H1 (cell line): ENCODE measurements at regions not wholly inside any gene's neighbourhood (a gene's known extent, or its start where the extent isn't known, plus 50 kb on each side); places are given as distances from the start of the nearest gene placed in this dataset.

ENCODE experiments used
- CTCF ChIA-PET: fragments of 300-600 bp; sonication (Branson Sonifier 250); formaldehyde crosslinking; loops from one replicate; lab custom pipeline; 2021; ENCODE audit not compliant: partially characterized antibody; lab: Charles Lee
- POLR2A ChIA-PET: fragments of 300-600 bp; sonication (Branson Sonifier 250); formaldehyde crosslinking; loops from one replicate; lab custom pipeline; 2021; ENCODE audit warnings: inconsistent platforms; ENCODE audit not compliant: partially characterized antibody; lab: Charles Lee
- DNase-seq, 2 experiments: peaks; one replicate each; pipeline versions ENCODE4 v3.0.0 to v3.0.0-alpha.2; 2010 to 2022; ENCODE audit warnings: low spot score in 2 of 2, low read depth in 1 of 2, mixed read lengths in 1 of 2
- FAIRE-seq: peaks from 2 replicates; lab custom pipeline; 2011; peaks lifted over from hg19 to GRCh38; lab: Jason Lieb, UNC
- H2AFZ ChIP-seq: 2 replicates; pipeline ENCODE4 v1.8.1; 2012; ENCODE audit warnings: low read length, inconsistent platforms
- H2AK5ac ChIP-seq: 2 replicates; pipeline ENCODE4 v1.6.1; 2013; ENCODE audit warnings: low read depth, low read length
- H2BK120ac ChIP-seq: replicated peaks from 2 replicates; pipeline ENCODE3; 2013; ENCODE audit warnings: low read depth, low read length, inconsistent platforms
- H2BK12ac ChIP-seq: 2 replicates; pipeline ENCODE4 v1.6.1; 2013; ENCODE audit warnings: low read depth, low read length
- H2BK15ac ChIP-seq: 2 replicates; pipeline ENCODE4 v1.6.1; 2013; ENCODE audit warnings: low read length
- H2BK20ac ChIP-seq: 2 replicates; pipeline ENCODE4 v1.6.1; 2013; ENCODE audit warnings: low read length
- H2BK5ac ChIP-seq: 2 replicates; pipeline ENCODE4 v1.6.1; 2013; ENCODE audit warnings: low read depth, low read length
- H3K14ac ChIP-seq: 2 replicates; pipeline ENCODE4 v1.6.1; 2013; ENCODE audit warnings: inconsistent platforms; ENCODE audit not compliant: insufficient read length
- H3K18ac ChIP-seq: 2 replicates; pipeline ENCODE4 v1.6.1; 2013; ENCODE audit warnings: low read length; ENCODE audit errors: extremely low read depth
- H3K23ac ChIP-seq: 2 replicates; pipeline ENCODE4 v1.6.1; 2013; ENCODE audit warnings: inconsistent platforms; ENCODE audit not compliant: insufficient read length
- H3K23me2 ChIP-seq: 2 replicates; pipeline ENCODE4 v1.6.1; 2013; ENCODE audit warnings: low read depth, low read length
- H3K27ac ChIP-seq: 2 replicates; pipeline ENCODE4 v1.6.1; 2011; ENCODE audit warnings: low read depth, low read length, inconsistent platforms
- H3K27me3 ChIP-seq, 4 experiments: replicated peaks in 1 of 4; 1 replicate in 1 of 4; 2 replicates in 3 of 4; pipeline versions ENCODE4 v1.6.1 to v1.8.1; 2011 to 2013; ENCODE audit warnings: low read length in 3 of 4, mild to moderate bottlenecking in 3 of 4, inconsistent platforms in 2 of 4, mixed read lengths in 2 of 4, moderate library complexity in 1 of 4; ENCODE audit not compliant: control insufficient read depth in 3 of 4, insufficient read depth in 3 of 4; ENCODE audit errors: extremely low read depth in 1 of 4
- H3K36me3 ChIP-seq, 4 experiments: 2 replicates each; pipeline versions ENCODE4 v1.6.1 to v1.8.1; 2011 to 2013; ENCODE audit warnings: mild to moderate bottlenecking in 4 of 4, low read length in 3 of 4, moderate library complexity in 2 of 4, control low read depth in 1 of 4, inconsistent platforms in 1 of 4; ENCODE audit not compliant: insufficient read depth in 4 of 4, control insufficient read depth in 2 of 4
- H3K4ac ChIP-seq: replicated peaks from 2 replicates; pipeline ENCODE3; 2013; ENCODE audit warnings: low read length, low read depth, mixed read lengths, inconsistent platforms; ENCODE audit not compliant: insufficient read length
- H3K4me1 ChIP-seq, 4 experiments: replicated peaks in 1 of 4; 1 replicate in 1 of 4; 2 replicates in 3 of 4; pipeline versions ENCODE4 v1.6.1 to v1.8.1; 2011 to 2013; ENCODE audit warnings: low read length in 3 of 4, inconsistent platforms in 2 of 4, mixed read lengths in 1 of 4; ENCODE audit not compliant: insufficient read depth in 4 of 4, control insufficient read depth in 3 of 4
- H3K4me2 ChIP-seq, 2 experiments: 2 replicates each; pipeline versions ENCODE4 v1.6.1 to v1.8.1; 2011 to 2013; ENCODE audit warnings: low read depth in 2 of 2, low read length in 2 of 2, control low read depth in 1 of 2, inconsistent platforms in 1 of 2, mild to moderate bottlenecking in 1 of 2; ENCODE audit not compliant: insufficient read depth in 1 of 2
- H3K4me3 ChIP-seq, 4 experiments: fragments of 200-600, 300-600 bp in 1 of 4; sonication (generic), shearing (Covaris generic), sonication (Bioruptor Twin) in 1 of 4; 2 replicates each; pipeline versions ENCODE4 v1.5.1 to v1.8.1; 2011 to 2016; ENCODE audit warnings: low read length in 4 of 4, low read depth in 3 of 4, control low read depth in 2 of 4, inconsistent platforms in 2 of 4, mild to moderate bottlenecking in 2 of 4, mixed read lengths in 1 of 4, moderate library complexity in 1 of 4; ENCODE audit not compliant: insufficient read depth in 2 of 4; ENCODE audit errors: extremely low read depth in 1 of 4
- H3K56ac ChIP-seq: replicated peaks from 2 replicates; pipeline ENCODE3; 2013; ENCODE audit warnings: low read depth, mild to moderate bottlenecking, mixed read lengths, low read length, inconsistent platforms; ENCODE audit not compliant: insufficient read length
- H3K79me1 ChIP-seq: 2 replicates; pipeline ENCODE4 v1.6.1; 2013; ENCODE audit warnings: low read depth, low read length, control low read depth
- H3K79me2 ChIP-seq, 2 experiments: 2 replicates each; pipeline versions ENCODE4 v1.6.1 to v1.8.1; 2012 to 2013; ENCODE audit warnings: low read length in 2 of 2, mild to moderate bottlenecking in 2 of 2, inconsistent platforms in 1 of 2; ENCODE audit not compliant: insufficient read depth in 2 of 2, control insufficient read depth in 1 of 2
- H3K9ac ChIP-seq, 4 experiments: replicated peaks in 1 of 4; 1 replicate in 1 of 4; 2 replicates in 3 of 4; pipeline versions ENCODE4 v1.6.1 to v1.8.1; 2011 to 2013; ENCODE audit warnings: low read depth in 3 of 4, low read length in 3 of 4, control low read depth in 2 of 4, mild to moderate bottlenecking in 2 of 4, moderate library complexity in 2 of 4, inconsistent platforms in 1 of 4; ENCODE audit errors: extremely low read depth in 1 of 4
- H3K9me3 ChIP-seq, 2 experiments: 2 replicates each; pipeline versions ENCODE4 v1.6.1 to v1.8.1; 2012 to 2013; ENCODE audit warnings: mild to moderate bottlenecking in 2 of 2, moderate library complexity in 2 of 2, control low read depth in 1 of 2, inconsistent platforms in 1 of 2, low read depth in 1 of 2, low read length in 1 of 2, mixed read lengths in 1 of 2; ENCODE audit not compliant: insufficient read depth in 2 of 2
- H4K20me1 ChIP-seq, 2 experiments: replicated peaks in 1 of 2; 2 replicates each; pipeline versions ENCODE3 to v1.8.1; 2011 to 2013; ENCODE audit warnings: inconsistent platforms in 2 of 2, low read length in 2 of 2, mild to moderate bottlenecking in 1 of 2; ENCODE audit not compliant: insufficient read depth in 2 of 2, control insufficient read depth in 1 of 2
- H4K5ac ChIP-seq: 2 replicates; pipeline ENCODE4 v1.6.1; 2013; ENCODE audit warnings: low read length, low read depth, mixed read lengths, inconsistent platforms; ENCODE audit not compliant: insufficient read length
- H4K8ac ChIP-seq: 2 replicates; pipeline ENCODE4 v1.8.0; 2013; ENCODE audit warnings: mild to moderate bottlenecking, moderate library complexity, low read length, inconsistent platforms; ENCODE audit not compliant: insufficient read depth; ENCODE audit errors: extremely low read depth
- H4K91ac ChIP-seq: replicated peaks from 2 replicates; pipeline ENCODE3; 2013; ENCODE audit warnings: low read length, mixed read lengths, inconsistent platforms; ENCODE audit not compliant: insufficient read length
- CTCF ChIP-seq, 3 experiments: IDR thresholded peaks; 1 replicate in 2 of 3; 2 replicates in 1 of 3; pipeline versions ENCODE4 v1.5.1 to v1.6.1; 2011; ENCODE audit warnings: low read length in 3 of 3, mild to moderate bottlenecking in 3 of 3, inconsistent platforms in 2 of 3, low read depth in 1 of 3, moderate library complexity in 1 of 3; ENCODE audit not compliant: insufficient read depth in 1 of 3; ENCODE audit errors: control extremely low read depth in 1 of 3
- GABPA ChIP-seq: IDR thresholded peaks from 2 replicates; pipeline ENCODE4 v1.6.1; 2011; ENCODE audit warnings: mild to moderate bottlenecking, low read length, moderate library complexity, borderline replicate concordance; ENCODE audit not compliant: insufficient read depth
- MAFK ChIP-seq: IDR thresholded peaks from 2 replicates; pipeline ENCODE4 v1.6.1; 2012; ENCODE audit warnings: low read depth, mild to moderate bottlenecking, improper control_type of control experiment, low read length
- NANOG ChIP-seq: IDR thresholded peaks from 2 replicates; pipeline ENCODE4 v1.6.1; 2011; ENCODE audit warnings: low read length, low read depth, mild to moderate bottlenecking, inconsistent platforms; ENCODE audit not compliant: insufficient read depth, poor library complexity, severe bottlenecking
- POU5F1 ChIP-seq: IDR thresholded peaks from 2 replicates; pipeline ENCODE4 v1.6.1; 2011; ENCODE audit warnings: low read depth, mild to moderate bottlenecking, low read length, moderate library complexity
- RFX5 ChIP-seq: IDR thresholded peaks from 2 replicates; pipeline ENCODE4 v1.6.1; 2011; ENCODE audit warnings: low read depth, low read length, improper control_type of control experiment, borderline replicate concordance
- SIX5 ChIP-seq: IDR thresholded peaks from 2 replicates; pipeline ENCODE4 v1.6.1; 2011; ENCODE audit warnings: mild to moderate bottlenecking, low read depth, low read length
- TBP ChIP-seq: IDR thresholded peaks from 2 replicates; pipeline ENCODE4 v1.6.1; 2011; ENCODE audit warnings: low read depth, low read length, improper control_type of control experiment
- TF ChIP-seq, protein P1 (sequence below): IDR thresholded peaks from 2 replicates; pipeline ENCODE4 v1.6.1; 2012; ENCODE audit warnings: low read length, inconsistent platforms

DNA sequence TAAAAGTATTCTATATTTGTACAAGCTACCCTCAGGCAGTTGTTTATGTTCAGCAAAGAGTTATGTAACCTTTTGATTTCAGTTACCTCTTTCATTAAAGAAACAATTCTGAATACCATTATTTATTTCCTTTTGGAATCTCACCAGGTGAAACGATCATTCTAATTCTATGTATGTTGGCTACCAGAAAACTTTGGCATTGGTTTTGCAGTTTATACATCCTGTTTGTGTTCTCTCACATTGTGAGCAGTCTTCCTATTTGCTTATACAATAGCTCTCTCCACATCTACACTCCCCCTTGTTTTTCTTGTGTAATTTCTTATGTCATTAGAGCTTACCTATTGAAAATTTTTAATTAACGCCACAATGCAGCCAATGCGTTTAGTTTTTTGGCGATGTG lies 276.0 kb upstream of the MPDZ start (continued):
- no peak for TF ChIP-seq POU5F1

- H3K36me3 ChIP-seq: no peaks in the 10 kb centered on the region
- H3K4me2 ChIP-seq: no peak overlapping the region
- H3K79me2 ChIP-seq: no peaks in the 10 kb centered on the region
- H3K27me3 ChIP-seq: no peaks in the 10 kb centered on the region
- 0 out of 7 replicates have a peak, but pooled peaks cover 0 to 2% (median 0%) of the 10 kb centered on the region in 4 experiments for H3K4me1 ChIP-seq
- no peaks in the 10 kb centered on the region for H4K20me1 ChIP-seq
- H3K79me1 ChIP-seq: no peaks in the 10 kb centered on the region
- no peaks in the 10 kb centered on the region for H3K23me2 ChIP-seq
- FAIRE-seq (no peak), DNase-seq (no peak)
- no peak overlapping the region for H2BK120ac ChIP-seq
- H2BK12ac ChIP-seq: no peak overlapping the region
- H2BK20ac ChIP-seq: no peak overlapping the region
- no peak overlapping the region for H4K91ac ChIP-seq
- H4K8ac ChIP-seq: no peak overlapping the region
- H4K5ac ChIP-seq: no peak overlapping the region
- POLR2A ChIA-PET: no interaction called here
- H3K56ac ChIP-seq: no peak overlapping the region
- H3K23ac ChIP-seq: no peak overlapping the region
- H3K18ac ChIP-seq: no peak overlapping the region
- H3K9ac ChIP-seq: no peak overlapping the region
- no peak overlapping the region for H3K14ac ChIP-seq
- CTCF ChIA-PET: interaction anchor here (1.0 to 1.5 kb wide), 4 partner anchors 9 to 127 kb away, joined by 3 read pairs; no protein-coding TSS in a partner anchor
- H2AK5ac ChIP-seq: no peak overlapping the region
- no peak overlapping the region for H3K4me3 ChIP-seq
- H3K27ac ChIP-seq: no peak overlapping the region
- H2BK15ac ChIP-seq: no peak overlapping the region
- no peak overlapping the region for H2BK5ac ChIP-seq
- no peak overlapping the region for H3K4ac ChIP-seq
- H2AFZ ChIP-seq: no peak overlapping the region
- 0 out of 4 replicates have a peak, but pooled peaks cover 0 to under 1% of the 10 kb centered on the region in 2 experiments for H3K9me3 ChIP-seq
- TF ChIP-seq NANOG (no peak), MAFK (no peak), GABPA (no peak), SIX5 (no peak), RFX5 (no peak), CTCF (IDR thresholded peaks at IDR 0.05; ENCODE audit: control extremely low read depth in 1 of 3, insufficient read depth in 1 of 3, low read depth in 1 of 3, low read length in 3 of 3) (no peak), TBP (no peak)
- TF ChIP-seq, protein P1, sequence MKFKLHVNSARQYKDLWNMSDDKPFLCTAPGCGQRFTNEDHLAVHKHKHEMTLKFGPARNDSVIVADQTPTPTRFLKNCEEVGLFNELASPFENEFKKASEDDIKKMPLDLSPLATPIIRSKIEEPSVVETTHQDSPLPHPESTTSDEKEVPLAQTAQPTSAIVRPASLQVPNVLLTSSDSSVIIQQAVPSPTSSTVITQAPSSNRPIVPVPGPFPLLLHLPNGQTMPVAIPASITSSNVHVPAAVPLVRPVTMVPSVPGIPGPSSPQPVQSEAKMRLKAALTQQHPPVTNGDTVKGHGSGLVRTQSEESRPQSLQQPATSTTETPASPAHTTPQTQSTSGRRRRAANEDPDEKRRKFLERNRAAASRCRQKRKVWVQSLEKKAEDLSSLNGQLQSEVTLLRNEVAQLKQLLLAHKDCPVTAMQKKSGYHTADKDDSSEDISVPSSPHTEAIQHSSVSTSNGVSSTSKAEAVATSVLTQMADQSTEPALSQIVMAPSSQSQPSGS: no peak
Measured at GRCh38 chr9:13554626-13555025, 275.1 kb upstream of the MPDZ start.
